ENCODE measurements at regions not wholly inside any gene's neighbourhood (a gene's known extent, or its start where the extent isn't known, plus 50 kb on each side); places are given as distances from the start of the nearest gene placed in this dataset.

GRCh38 chr3:22377421-22377820 lies 626.4 kb upstream of the ZNF385D start:
- TF ChIP-seq, protein P1, sequence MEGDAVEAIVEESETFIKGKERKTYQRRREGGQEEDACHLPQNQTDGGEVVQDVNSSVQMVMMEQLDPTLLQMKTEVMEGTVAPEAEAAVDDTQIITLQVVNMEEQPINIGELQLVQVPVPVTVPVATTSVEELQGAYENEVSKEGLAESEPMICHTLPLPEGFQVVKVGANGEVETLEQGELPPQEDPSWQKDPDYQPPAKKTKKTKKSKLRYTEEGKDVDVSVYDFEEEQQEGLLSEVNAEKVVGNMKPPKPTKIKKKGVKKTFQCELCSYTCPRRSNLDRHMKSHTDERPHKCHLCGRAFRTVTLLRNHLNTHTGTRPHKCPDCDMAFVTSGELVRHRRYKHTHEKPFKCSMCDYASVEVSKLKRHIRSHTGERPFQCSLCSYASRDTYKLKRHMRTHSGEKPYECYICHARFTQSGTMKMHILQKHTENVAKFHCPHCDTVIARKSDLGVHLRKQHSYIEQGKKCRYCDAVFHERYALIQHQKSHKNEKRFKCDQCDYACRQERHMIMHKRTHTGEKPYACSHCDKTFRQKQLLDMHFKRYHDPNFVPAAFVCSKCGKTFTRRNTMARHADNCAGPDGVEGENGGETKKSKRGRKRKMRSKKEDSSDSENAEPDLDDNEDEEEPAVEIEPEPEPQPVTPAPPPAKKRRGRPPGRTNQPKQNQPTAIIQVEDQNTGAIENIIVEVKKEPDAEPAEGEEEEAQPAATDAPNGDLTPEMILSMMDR (IDR thresholded peaks at IDR 0.05), result no peak
- no peak for TF ChIP-seq POLR2A (IDR thresholded peaks at IDR 0.05)
